HG02870 (cell line): ENCODE measurements at regions not wholly inside any gene's neighbourhood (a gene's known extent, or its start where the extent isn't known, plus 50 kb on each side); places are given as distances from the start of the nearest gene placed in this dataset.
"Not testable (repeated sequence)": the region's sequence is repeated elsewhere in the genome, so short reads cannot be mapped to it uniquely, and the experiment has no call there.

ENCODE experiments used
- ATAC-seq: cut with Tn5 transposase; IDR thresholded peaks from one replicate; pipeline ENCODE4 v1.9.1; 2021; ENCODE audit warnings: mild to moderate bottlenecking, moderate library complexity; ENCODE audit not compliant: unreplicated experiment

DNA sequence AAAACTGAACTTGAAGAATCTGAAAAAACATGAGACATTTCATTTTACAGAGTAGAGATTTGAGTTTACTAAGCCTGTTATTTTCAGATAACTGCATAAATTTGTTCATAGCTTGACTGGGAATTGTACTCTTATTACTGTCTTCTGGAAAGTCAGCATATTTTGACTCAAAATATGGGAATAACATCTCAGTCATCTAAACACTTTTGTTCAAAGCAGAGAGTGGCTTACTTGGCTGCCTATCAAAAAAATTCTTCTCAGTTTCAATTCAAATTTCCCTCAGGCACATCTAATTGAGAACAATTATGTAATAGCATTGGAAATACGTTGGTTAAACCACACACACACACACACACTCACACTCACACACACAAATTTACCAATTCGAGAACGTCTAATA lies 384.6 kb downstream of the ARL4A start:
- no peak for ATAC-seq

DNA sequence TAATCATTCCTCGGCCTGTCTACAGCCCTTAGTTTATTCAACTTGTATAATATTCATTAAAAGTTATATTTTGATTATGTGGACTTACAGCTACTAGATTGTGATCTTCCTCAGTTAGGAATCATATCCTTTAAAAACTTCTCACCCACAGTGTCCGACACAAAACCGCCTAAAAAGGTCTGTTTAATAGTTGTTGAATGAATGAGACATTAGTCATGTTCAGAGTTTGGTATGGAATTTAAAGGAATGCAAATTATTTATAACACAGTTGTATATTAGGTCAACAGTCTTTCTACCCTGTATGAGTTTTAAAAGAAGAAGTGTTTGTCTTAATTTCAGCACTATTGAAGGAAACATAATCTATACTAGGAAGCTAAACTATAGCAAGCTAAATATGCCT lies 390.0 kb downstream of the ARL4A start:
- ATAC-seq = no peak

DNA sequence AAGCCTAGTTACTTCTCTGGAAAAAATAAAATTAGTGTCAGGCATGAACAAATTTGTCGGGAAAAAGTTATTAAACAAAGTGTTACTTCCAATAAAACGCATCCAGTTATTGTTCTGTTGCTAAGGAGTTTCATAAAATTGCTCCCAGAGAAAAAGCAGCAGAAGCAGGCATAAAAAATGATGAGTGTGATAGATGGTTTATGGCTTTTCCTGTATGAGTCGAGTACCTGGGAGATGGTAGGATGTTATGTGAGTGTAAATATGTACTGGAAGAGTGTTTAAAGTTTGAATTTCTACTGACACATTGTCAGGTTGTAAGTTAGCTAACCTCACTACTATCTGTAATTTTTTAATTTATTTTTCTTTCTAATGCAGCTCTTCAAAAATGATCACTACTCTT lies 390.7 kb downstream of the ARL4A start:
- no peak for ATAC-seq

DNA sequence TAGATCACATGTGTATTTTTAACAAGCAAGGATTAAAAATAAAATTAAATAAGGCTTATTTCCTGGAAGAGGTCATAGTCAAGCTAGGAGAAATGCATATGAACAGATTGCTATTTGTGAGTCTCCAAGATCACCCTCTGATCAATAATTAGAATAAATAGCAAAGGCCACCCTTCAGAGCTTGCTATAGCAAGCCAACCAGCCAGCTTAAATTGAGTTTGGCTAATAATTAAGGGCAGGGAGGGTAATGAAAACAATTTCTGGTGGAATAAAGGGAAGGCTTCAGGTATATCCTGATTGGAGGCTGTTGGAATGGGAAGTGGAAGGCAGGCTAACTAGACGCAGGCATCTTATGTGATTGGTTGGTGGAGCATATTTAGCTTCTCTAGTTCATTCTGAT lies 403.5 kb downstream of the ARL4A start:
- no peak for ATAC-seq

DNA sequence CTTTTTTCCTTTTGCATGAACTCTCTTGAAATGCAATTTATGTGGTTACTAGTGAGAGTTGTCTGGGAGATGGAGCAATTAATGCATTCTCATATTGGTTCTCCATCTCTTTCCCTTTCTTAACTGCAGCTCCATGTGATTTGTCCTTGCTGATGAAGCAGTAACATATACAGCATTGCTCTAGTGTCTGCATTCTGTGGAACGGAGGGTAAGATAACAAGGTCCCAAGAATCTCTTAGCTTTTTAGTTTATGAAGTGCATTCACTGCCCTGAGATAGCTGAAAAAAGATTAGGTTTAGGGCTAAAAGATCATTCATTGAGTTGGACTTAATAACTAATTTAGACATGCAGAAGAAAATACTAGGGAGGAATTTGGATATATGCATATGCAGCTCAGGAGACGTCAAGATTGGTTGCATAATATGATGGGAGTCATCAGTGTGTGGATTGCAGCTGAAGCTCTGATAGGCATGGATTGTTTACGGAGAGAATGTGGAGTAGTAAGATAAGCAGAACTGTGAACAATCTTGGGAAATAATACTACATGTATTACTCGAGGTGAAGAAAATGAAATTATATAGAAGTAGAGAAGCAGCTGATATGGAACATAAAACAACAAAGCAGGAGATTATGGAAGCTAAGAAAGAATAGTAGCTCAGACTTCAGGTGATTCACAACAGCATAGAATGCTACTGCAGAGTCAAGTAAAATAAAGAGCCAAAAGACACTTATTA lies 404.7 kb downstream of the ARL4A start:
- no peak for ATAC-seq

DNA sequence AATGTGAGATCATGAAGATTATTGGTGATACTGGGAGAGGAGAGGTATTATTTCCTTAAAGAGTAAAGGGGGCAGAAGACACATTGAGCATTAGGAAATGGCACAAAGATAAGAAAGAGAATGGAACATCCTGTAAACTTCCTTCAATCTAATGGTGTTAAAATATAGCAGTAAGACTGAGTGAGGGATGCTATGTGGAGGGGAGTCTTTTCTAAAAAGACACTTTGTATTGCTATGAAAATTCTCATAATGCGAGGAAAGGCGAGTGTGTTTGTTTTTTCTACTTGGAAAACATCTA lies 405.2 kb downstream of the ARL4A start:
- ATAC-seq = no peak

DNA sequence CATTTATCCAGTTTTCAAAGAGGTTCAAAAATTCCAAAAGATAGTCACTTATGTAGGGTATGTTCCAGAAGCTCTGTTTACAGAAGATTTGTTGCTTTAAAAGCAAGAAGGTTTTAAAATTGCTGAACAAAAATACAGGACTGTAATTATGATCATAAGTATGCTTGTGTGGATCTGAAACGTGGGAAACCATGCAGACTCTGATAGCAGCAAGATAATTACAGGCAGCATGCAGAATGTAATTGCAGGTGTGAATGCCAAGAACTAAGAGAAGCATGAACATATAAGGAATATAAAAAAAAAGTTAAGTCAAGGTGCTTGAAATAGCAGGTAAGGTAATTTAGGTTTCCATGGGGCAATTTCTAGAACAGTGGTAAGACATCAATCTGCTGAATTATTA lies 405.7 kb downstream of the ARL4A start:
- no peak for ATAC-seq

DNA sequence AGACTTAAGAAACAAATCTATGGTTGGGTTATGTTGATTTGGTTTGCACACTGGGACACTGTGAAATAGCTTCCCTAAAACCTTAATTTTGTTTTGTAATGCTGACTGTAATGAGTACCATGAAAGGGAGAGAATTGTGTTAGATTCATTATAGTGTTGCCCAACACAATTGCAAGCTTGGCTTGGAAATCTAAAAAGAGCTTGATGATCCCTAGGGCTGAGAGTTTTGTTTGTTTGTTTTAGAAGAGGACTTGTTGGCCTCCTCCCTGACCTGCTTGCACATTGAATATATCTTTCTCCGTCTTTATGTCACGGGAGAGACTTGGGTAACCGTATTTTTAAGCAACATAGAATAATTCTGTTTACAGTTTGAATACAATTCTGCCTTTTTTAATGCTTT lies 410.1 kb downstream of the ARL4A start:
- ATAC-seq = no peak

DNA sequence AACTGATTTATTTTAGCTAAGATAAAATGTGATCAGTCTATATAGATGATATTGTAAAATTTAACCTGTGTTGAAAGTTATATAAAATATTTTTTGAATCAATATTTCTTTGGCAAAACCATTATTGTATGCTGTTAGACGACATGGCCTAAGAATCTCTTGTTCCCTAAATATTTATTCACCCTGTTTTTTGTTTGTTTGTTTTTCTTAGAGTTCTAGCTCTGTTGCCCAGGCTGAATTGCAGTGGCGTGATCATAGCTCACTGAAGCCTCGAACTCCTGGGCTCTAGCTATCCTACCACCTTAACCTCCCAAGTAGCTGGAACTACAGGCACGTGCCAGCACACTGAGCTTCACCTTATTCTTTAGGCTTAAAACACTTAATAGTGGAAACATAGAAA lies 410.7 kb downstream of the ARL4A start:
- no peak for ATAC-seq

DNA sequence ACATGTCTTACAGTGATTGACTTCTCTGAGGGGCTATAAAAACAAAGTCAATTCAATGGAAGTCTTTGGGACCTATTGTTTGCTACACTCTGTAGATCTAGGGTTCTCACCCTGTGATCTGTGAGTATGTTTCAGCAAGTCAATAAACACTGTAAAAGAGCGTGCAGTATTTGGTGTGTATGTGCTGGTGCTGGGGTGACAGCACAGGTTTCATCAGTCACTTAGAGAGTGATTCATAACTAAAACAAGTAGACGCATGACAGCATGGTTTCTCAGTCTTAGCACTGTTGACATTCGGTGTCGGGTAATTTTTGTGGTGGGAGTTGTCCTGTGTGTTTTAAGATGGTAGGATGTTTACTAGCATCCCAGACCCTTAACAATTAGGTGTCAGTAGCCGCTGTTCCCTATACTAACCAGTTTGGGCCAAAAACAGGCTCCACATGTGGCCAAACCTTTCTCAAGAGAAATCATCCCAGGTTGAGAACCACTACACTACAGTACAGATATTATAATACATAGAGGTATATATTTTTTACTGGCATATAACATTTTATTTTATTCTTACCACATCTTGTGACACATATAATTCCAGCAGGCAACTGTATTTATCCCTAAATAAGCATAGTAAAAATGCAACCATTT lies 411.8 kb downstream of the ARL4A start:
- peak; percentile 99 for ATAC-seq

DNA sequence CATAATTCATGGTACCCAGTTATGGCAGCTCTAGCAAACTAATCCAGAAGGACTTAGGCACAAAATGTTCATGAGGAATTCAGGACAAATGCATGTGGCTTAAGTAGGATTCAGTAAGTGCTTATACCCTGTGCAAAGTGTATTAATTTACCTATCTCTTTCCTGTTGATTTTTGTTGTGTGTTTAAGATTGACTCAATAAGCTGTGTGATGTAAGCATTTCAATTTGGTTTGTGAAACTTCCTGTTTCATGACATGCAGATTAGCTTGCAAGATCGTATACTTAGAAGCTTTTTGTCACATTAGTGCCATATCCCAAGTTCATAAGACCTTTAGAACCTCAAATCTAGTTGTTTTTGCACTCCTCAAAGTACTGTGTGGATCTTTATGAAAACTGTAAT lies 416.7 kb downstream of the ARL4A start:
- ATAC-seq = no peak

DNA sequence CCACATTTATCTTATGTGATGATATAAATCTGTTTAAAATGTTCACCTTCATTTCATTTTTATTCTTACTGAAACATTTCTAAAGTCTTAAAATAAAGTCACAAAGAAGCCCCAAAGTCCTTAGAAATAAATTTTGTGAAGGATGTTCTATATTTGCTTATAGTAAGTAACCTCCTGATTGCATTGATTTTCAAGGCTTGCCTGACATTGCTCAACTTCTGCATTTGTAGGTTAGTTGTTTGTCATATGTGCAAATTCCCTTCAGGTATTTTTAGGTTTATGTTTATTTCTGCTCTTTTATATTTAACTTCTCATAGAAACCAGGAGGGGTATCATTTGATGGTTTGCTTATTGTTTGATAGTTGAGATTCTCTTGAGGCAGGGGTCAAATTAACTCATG lies 417.8 kb downstream of the ARL4A start:
- no peak for ATAC-seq

DNA sequence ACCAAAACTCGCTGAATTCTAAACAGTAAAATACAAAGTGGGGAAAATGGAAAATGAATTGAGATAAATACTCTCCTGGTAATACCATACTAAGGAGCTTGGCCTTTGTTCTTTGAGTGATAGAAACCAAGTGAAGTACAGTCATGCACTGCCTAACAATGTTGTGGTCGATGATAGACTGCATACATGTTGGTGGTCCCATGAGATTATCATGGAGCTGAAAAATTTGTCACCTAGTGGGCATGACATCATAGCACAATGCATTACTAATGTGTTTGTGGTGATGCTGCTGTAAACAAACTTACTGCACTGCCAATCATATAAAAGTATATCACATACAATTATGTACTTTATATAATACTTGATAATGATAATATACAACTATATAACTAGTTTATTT lies 419.1 kb downstream of the ARL4A start:
- ATAC-seq = no peak

DNA sequence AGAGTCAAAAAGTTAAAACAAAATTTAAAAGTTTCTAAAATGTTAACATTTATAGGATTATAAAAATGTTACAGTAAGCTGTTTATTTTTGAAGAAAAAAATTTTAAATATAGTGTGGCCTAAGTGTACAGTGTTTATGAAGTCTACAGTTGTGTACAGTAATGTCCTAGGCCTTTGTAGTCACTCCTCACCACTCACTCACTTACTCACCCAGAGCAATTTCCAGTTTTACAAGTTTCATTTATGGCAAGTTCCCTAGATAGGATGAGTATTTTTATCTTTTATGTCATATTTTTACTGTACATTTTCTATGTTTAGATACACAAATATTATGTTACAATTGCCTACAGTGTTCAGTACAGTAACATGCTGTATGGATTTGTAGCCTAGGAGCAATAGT lies 419.9 kb downstream of the ARL4A start:
- no peak for ATAC-seq

DNA sequence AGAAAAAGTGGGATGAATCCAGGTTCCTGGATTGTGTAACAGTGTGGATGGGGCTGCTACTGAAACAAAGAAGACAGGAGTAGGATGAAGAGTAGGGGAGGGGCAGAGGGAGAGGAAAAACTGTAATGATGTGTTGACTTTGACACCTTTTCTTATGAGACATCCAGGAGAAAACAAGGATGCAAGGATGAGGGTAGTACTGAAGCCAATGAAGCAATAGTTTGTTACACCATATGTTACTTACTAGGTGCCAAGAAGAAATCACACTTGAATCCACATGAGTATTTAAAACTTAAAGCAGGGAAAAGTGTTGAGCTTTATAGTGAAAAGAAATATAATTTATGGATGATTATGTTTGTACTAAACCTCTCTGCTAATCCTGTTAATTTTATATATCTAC lies 420.6 kb downstream of the ARL4A start:
- no peak for ATAC-seq

DNA sequence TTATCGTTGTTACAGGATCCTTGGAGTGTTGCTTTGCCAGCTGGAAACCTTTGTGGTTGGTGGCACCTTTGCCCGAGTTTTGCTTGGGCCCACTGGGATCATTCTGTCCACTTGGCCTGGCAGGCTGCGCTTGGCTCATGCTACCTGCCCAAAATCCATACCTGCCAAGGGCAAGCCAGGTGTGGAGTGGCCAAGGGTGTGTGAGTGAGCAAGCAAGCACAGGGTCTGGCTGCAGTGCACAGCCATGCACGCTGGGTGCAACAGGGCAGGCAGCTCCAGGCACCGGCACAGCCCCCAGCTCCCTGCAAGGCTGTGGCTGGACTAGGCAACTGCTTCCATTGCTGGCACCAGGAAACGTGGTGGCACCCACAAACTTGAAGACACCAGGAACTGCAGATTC lies 421.8 kb downstream of the ARL4A start:
- no peak for ATAC-seq

DNA sequence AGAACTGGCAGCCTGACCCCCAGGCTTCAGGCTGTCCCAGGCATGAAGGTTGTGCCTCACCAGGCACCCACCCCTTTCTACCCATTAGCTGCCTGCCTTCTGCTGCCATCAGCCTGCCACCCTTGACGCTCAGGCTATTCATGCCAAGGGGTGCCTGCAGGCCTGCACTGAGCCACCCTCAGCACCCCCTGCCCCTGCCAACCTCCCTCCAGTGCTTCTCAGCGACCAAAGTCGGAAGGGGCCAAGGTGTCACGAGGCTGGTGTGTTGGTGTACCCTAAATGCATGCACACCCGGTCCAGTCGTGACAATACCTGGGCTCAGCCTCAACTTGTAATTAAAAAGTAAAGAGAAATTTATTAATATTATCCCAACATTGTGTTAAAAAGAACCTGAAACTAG lies 422.7 kb downstream of the ARL4A start:
- no peak for ATAC-seq

DNA sequence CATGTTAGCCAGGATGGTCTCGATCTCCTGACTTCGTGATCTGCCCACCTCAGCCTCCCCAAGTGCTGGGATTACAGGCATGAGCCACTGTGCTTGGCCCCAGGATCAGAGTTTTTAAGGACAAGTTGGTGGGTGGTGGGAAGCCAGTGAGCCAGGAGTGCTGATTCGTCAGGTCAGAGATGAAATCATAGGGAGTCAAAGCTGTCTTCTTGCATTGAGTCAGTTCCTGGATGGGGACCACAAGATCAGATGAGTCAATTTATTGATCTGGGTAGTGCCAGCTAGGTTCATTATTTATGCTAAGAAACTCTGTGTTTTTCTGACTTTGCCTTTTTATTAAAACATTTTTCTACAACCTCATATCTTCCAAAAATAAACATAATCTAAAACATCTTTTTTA lies 423.8 kb downstream of the ARL4A start:
- no peak for ATAC-seq

DNA sequence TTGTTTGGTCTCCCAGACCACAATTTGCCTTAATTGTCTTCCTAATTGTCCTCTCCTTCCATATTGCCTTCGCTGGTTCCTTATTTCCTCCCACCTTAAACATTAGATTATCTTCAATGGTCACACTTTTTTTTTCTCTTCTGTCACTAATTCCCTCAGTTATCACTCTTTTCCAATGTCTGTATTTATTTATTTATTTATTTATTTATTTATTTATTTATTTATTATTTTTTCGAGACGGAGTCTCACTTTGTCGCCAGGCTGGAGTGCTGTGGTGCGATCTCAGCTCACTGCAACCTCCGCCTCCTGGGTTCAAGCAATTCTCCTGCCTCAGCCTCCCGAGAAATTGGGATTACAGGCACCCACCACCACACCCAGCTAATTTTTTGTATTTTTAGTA lies 426.8 kb downstream of the ARL4A start:
- not testable (repeated sequence) for ATAC-seq

DNA sequence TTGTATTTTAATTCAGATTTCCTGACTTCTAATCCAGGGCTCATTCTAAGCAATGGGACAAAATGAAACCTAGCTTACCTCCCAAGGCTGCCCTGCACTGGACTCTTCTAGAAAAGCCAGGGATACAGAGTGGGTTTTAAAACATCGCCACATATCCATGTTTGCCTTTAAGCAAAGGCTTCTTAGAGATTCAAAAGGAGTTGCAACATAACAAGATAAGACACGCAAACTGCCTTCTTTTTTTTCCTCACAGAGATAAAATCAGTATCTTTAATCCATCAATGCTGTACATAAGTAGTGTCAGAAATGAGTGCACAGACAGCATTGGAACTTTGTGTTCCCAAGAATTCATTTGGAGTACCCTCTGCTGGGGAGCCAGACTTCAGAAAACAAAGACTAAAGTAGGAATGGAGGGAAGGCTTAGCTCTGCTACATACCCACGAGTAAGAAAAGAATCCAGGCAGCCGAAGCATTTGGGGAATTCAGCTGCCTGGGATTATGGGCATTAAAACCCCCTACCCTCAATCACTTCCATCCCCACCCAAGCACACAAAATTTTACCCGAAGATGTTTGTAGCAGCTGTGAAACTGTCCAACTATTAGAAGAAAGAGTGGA lies 427.8 kb downstream of the ARL4A start:
- ATAC-seq = no peak

DNA sequence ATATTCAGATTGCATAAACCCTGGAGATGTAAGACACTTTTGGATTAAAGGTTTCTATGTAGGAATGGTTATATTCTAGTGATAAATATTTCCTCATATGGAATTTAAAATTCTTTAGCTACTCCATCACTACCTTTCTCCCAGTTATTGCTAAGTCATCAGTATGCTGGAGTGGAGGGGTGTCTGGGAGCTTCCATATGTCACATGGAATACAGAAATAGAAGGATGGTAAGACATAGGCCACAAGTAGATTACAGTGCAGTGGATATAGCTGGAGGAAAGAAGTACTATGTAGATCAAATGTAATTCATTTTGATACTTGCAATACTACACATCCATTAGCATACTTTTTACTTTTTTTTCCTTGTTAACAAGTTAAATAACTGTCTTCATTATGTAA lies 428.4 kb downstream of the ARL4A start:
- ATAC-seq = no peak

DNA sequence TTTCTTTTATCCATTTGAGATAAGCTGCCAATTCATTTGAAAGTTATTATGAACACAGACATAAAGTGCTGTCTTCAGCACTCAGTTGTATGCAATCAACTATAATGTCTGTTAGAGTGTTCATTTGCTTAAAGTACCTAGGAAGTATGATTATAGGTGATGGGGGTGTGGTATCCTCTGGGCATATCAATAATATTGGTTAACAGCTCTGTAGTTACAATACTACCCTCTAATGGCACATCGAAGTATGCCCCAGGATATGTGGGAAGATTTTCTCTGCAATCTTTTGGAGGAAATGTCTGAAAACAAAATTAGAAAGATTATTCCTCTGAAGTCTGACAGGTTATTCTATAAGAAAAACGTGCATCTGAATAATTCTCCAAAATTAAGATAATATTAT lies 429.7 kb downstream of the ARL4A start:
- ATAC-seq = no peak

DNA sequence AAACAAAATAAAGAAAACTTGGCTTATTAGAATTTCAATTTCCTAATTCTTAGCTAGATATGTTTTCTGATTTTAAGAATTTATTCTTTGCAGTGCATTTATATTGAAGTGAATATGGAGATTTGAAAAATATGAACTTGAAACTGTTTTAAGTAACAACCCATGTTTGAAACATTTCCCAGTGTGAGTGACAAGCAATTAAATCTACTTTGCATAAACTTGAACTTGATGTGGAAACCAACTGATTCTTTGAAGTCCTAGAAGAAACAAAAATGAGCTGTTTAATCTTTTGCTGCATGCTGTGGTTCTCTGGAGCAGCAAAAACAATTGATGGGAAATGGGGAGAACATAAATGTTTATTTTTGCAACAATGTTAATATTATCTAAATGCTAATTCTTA lies 430.2 kb downstream of the ARL4A start:
- ATAC-seq = no peak
